Chondrocyte (in vitro differentiated cells): ENCODE measurements at regions not wholly inside any gene's neighbourhood (a gene's known extent, or its start where the extent isn't known, plus 50 kb on each side); places are given as distances from the start of the nearest gene placed in this dataset.
A peak's percentile ranks its signal among the peaks of the same experiment; 100 is the strongest.

Experiments used
- DNase-seq: peaks from one replicate; pipeline ENCODE4 v3.0.0; 2021; ENCODE audit warnings: mixed read lengths, low spot score
- H3K27ac Mint-ChIP-seq: one replicate; pipeline ENCODE4 v1.8.0; 2021; ENCODE audit warnings: mild to moderate bottlenecking, moderate library complexity, mixed read lengths; ENCODE audit not compliant: unreplicated experiment
- H3K27me3 Mint-ChIP-seq: 2 replicates; pipeline ENCODE4 v1.8.0; 2021; ENCODE audit warnings: low read depth, mixed read lengths
- H3K36me3 Mint-ChIP-seq: 2 replicates; pipeline ENCODE4 v1.8.0; 2021; ENCODE audit warnings: low read depth, mixed read lengths
- H3K4me1 Mint-ChIP-seq: 2 replicates; pipeline ENCODE4 v1.8.0; 2021; ENCODE audit warnings: low read depth, mild to moderate bottlenecking, mixed read lengths
- H3K4me3 Mint-ChIP-seq: one replicate; pipeline ENCODE4 v1.8.0; 2021; ENCODE audit warnings: mild to moderate bottlenecking, moderate library complexity, mixed read lengths; ENCODE audit not compliant: unreplicated experiment
- H3K9me3 Mint-ChIP-seq: 2 replicates; pipeline ENCODE4 v1.8.0; 2021; ENCODE audit warnings: low read depth, mixed read lengths
- CTCF ChIP-seq: fragments of 200-600 bp; sonication (generic); IDR thresholded peaks from 2 replicates; pipeline ENCODE4 v1.5.0; 2021; ENCODE audit warnings: antibody characterized with exemption, mild to moderate bottlenecking, moderate library complexity

GRCh38 chr19:7415163-7415856 lies 66.6 kb downstream of the ARHGEF18 start:
- no peak for DNase-seq
- Mint-ChIP-seq H3K27ac (peak overlapping the region; percentile 80), H3K36me3 (no peaks in the 10 kb centered on the region), H3K9me3 (no peaks in the 10 kb centered on the region), H3K4me3 (no peak overlapping the region), H3K27me3 (no peaks in the 10 kb centered on the region), H3K4me1 (peaks cover 26% of the 10 kb centered on the region)
- no peak for TF ChIP-seq CTCF

GRCh38 chr19:7415857-7416371 lies 67.2 kb downstream of the ARHGEF18 start:
- H3K27ac Mint-ChIP-seq = peak overlapping the region; percentile 80

DNA sequence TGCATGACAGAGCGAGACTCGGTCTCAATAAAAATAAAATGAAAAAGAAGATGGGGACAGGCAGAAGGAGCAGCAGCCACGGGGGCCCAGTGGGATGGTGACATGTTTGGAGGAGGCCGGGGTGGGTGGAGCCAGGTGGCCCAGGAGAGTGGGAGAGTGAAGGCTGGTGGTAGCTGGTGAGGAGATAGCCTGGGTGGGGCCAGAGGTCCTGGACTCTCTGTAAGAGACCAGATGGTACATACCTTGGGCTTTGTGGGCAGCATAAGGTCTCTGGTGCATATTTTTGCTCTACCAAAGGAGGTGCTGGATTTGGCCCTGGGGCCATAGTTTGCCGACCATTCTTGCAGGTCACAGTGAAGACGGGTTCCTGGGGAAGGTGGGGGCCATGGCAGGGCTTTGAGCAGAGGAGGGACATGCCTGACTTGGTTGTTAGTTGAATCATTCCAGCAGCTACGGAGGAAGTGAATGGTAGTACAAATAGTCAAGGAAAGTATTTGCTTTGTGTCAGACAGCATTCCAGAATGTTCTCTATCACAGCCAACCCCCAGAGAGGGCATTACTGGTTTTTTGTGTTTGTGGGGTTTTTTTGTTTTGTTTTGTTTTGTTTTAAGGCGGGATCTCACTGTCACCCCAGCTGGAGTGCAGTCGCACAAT lies 69.1 kb downstream of the ARHGEF18 start:
- peaks cover 6% of the 10 kb centered on the region for H3K36me3 Mint-ChIP-seq
- no peaks in the 10 kb centered on the region for H3K9me3 Mint-ChIP-seq
- H3K4me1 Mint-ChIP-seq = peaks cover 26% of the 10 kb centered on the region
- no peaks in the 10 kb centered on the region for H3K27me3 Mint-ChIP-seq
- no peak overlapping the region for H3K4me3 Mint-ChIP-seq
- no peak for DNase-seq
- TF ChIP-seq CTCF = no peak
- H3K27ac Mint-ChIP-seq = peak overlapping the region; percentile 85

More at GRCh38 chr19:7415857-7416371, 67.2 kb downstream of the ARHGEF18 start:
- no peak for TF ChIP-seq CTCF
- H3K4me3 Mint-ChIP-seq = no peak overlapping the region
- no peaks in the 10 kb centered on the region for H3K27me3 Mint-ChIP-seq
- no peak for DNase-seq
- peaks cover 26% of the 10 kb centered on the region for H3K4me1 Mint-ChIP-seq
- no peaks in the 10 kb centered on the region for H3K9me3 Mint-ChIP-seq
- no peaks in the 10 kb centered on the region for H3K36me3 Mint-ChIP-seq

DNA sequence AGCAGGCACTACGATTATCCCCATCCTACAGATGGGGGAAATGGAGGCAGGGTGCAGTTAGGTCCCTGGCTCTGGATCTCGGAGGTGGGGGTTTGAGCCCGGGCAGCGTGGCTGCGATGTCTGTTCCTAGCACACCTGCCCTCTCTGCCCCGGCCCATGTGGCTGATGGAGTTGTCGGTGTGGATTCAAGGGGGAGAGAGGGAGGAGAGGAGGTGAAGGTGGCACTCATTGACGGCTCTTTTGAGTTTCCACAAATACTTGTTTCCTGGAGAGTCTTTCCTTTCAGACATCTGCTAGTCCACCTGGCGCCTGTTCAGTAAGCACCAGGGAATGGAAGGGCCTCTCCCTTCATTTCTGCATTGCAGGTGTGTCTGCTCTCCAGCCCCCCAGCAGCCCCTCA lies 69.9 kb downstream of the ARHGEF18 start:
- H3K4me3 Mint-ChIP-seq = no peak overlapping the region
- no peak for TF ChIP-seq CTCF

GRCh38 chr19:7419153-7419552 lies 69.7 kb downstream of the PEX11G start:
- DNase-seq = no peak
- Mint-ChIP-seq H3K4me1 (peaks cover 26% of the 10 kb centered on the region), H3K36me3 (peaks cover 6% of the 10 kb centered on the region), H3K27ac (no peak overlapping the region), H3K4me3 (no peak overlapping the region), H3K9me3 (no peaks in the 10 kb centered on the region), H3K27me3 (no peaks in the 10 kb centered on the region)
- no peak for TF ChIP-seq CTCF

More for the DNA sequence above, 69.9 kb downstream of the ARHGEF18 start:
- no peak for DNase-seq
- Mint-ChIP-seq H3K36me3 (peaks cover 6% of the 10 kb centered on the region), H3K27me3 (no peaks in the 10 kb centered on the region), H3K4me1 (peaks cover 26% of the 10 kb centered on the region), H3K9me3 (no peaks in the 10 kb centered on the region), H3K27ac (no peak overlapping the region)
